ENCODE measurements at regions not wholly inside any gene's neighbourhood (a gene's known extent, or its start where the extent isn't known, plus 50 kb on each side); places are given as distances from the start of the nearest gene placed in this dataset.
"Not testable (repeated sequence)": the region's sequence is repeated elsewhere in the genome, so short reads cannot be mapped to it uniquely, and the experiment has no call there.

DNA sequence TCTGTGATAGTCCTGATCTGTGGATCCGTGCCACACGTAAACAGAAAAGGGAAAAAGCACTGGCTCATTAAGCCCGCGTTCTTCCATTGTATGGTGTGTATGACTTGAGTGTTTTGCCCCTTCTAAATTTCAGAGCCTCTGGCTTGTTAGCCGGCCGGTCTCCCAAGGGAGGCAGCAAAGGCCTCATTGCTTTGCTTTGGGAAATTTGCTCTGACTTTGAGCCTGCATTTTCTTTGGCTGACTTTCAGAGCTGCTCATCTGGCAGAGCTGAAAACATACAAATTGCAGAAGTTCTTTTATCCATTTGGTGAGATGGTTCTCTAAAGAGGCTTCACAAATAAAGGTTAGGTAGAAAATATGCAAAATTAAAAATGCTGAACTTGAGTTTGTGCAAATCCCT lies 123.0 kb downstream of the UTRN start:
- TF ChIP-seq, protein P1, sequence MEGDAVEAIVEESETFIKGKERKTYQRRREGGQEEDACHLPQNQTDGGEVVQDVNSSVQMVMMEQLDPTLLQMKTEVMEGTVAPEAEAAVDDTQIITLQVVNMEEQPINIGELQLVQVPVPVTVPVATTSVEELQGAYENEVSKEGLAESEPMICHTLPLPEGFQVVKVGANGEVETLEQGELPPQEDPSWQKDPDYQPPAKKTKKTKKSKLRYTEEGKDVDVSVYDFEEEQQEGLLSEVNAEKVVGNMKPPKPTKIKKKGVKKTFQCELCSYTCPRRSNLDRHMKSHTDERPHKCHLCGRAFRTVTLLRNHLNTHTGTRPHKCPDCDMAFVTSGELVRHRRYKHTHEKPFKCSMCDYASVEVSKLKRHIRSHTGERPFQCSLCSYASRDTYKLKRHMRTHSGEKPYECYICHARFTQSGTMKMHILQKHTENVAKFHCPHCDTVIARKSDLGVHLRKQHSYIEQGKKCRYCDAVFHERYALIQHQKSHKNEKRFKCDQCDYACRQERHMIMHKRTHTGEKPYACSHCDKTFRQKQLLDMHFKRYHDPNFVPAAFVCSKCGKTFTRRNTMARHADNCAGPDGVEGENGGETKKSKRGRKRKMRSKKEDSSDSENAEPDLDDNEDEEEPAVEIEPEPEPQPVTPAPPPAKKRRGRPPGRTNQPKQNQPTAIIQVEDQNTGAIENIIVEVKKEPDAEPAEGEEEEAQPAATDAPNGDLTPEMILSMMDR (IDR thresholded peaks at IDR 0.05; ENCODE audit: unreplicated experiment) = no peak

DNA sequence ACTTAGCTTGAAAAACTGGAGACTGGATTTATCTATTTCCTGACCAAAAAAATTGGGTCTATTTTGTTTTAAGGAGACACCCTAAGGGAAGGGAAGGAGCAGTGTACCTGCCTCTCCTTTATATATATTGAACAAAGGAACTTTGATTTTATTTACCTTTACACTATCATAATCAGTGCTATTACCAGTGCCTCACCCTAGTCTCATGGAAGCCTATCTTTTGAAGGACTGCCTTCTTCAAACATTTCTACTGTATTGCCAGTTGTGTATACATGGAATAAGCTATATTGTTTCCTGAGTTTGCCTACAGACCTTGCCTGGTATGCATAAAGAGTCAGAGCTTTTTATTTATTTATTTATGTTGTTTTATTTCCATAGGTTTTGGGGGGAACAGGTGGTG lies 124.9 kb downstream of the UTRN start:
- no peak overlapping the region for H3K27ac Mint-ChIP-seq
- no peak overlapping the region for H3K4me3 Mint-ChIP-seq
- no peak for DNase-seq (ENCODE audit: low spot score in 2 of 2, unreplicated experiment in 2 of 2)
- TF ChIP-seq, protein P1 (IDR thresholded peaks at IDR 0.05; ENCODE audit: unreplicated experiment) = no peak
- H3K36me3 Mint-ChIP-seq = peaks cover 8% of the 10 kb centered on the region
- no peaks in the 10 kb centered on the region for H3K9me3 Mint-ChIP-seq
- peaks cover 23% of the 10 kb centered on the region for H3K4me1 Mint-ChIP-seq
- H3K27me3 Mint-ChIP-seq (ENCODE audit: low read depth) = no peaks in the 10 kb centered on the region

More for the DNA sequence above, 123.0 kb downstream of the UTRN start:
- Mint-ChIP-seq H3K36me3 (peaks cover 11% of the 10 kb centered on the region), H3K4me3 (no peak overlapping the region), H3K4me1 (peaks cover 41% of the 10 kb centered on the region), H3K9me3 (no peaks in the 10 kb centered on the region), H3K27me3 (ENCODE audit: low read depth) (no peaks in the 10 kb centered on the region), H3K27ac (peak overlapping the region; percentile 77)
- DNase-seq (ENCODE audit: low spot score in 2 of 2, unreplicated experiment in 2 of 2) = no peak

DNA sequence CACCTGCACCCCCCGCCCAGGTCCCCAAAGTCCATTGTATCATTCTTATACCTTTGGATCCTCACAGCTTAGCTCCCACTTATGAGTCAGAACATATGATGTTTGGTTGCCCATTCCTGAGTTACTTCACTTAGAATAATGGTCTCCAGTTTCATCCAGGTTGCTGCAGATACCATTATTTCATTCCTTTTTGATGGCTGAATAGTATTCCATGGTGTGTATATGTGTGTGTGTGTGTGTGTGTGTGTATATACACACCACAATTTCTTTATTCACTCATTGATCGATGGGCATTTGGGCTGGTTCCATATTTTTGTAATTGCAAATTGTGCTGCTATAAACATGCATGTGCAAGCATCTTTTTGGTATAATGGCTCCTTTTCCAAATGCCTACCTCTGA lies 125.4 kb downstream of the UTRN start:
- not testable (repeated sequence) for H3K9me3 Mint-ChIP-seq; H3K27ac Mint-ChIP-seq; H3K4me3 Mint-ChIP-seq; H3K27me3 Mint-ChIP-seq (ENCODE audit: low read depth); DNase-seq (ENCODE audit: low spot score in 2 of 2, unreplicated experiment in 2 of 2); H3K36me3 Mint-ChIP-seq
- peaks cover 18% of the 10 kb centered on the region for H3K4me1 Mint-ChIP-seq

DNA sequence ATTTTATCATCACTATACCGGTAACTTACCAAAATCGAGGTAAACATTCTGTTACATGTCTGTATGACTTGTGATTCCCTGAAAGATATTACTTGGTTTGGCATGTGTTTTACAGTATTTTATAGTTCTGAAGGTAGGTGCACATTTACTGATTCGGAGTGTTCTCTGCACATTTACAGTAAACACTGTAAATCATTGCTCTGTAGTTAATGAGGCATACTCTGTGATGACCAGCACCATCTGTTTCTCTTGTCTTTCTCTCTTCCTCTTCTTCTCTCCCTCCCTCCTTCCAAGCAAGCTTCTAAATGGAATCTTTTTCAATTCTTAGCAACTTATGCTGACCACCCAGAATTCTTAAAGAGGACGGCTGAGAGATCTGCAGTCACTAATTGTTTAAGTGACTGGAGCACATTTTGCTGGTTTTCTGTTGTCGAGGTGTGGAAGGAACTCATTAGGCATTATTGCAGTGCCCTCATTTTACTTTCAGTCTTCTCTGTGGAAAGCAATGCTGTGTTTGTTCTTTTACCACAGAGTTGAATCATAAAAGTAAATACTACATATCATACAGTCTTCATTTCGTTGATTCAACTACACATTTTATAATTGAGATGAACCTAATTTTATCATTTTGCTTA lies 126.5 kb downstream of the UTRN start:
- Mint-ChIP-seq H3K27ac (peak overlapping the region; percentile 36), H3K4me1 (peaks cover 16% of the 10 kb centered on the region), H3K27me3 (ENCODE audit: low read depth) (no peaks in the 10 kb centered on the region), H3K9me3 (no peaks in the 10 kb centered on the region), H3K4me3 (no peak overlapping the region), H3K36me3 (peaks cover 8% of the 10 kb centered on the region)
- TF ChIP-seq, protein P1 (IDR thresholded peaks at IDR 0.05; ENCODE audit: unreplicated experiment) = no peak
- DNase-seq (ENCODE audit: low spot score in 2 of 2, unreplicated experiment in 2 of 2) = no peak

DNA sequence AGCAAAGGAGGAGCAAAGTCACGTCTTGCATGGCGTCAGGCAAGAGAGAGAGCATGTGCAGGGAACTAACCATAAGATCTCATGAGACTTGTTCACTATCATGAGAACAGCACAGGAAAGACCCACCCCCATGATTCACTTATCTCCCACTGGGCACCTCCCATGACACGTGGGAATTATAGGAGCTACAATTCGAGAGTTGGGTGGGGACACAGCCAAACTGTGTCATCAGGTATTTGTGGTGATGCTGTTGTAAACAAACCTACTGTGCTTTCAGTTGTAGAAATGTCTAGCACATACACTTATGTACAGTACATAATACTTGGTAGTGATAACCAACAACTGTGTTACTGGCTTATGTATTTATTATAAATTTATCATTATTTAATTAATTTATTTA lies 128.3 kb downstream of the UTRN start:
- Mint-ChIP-seq H3K36me3 (peaks cover 8% of the 10 kb centered on the region), H3K4me3 (no peak overlapping the region), H3K9me3 (no peaks in the 10 kb centered on the region), H3K27ac (no peak overlapping the region), H3K27me3 (ENCODE audit: low read depth) (no peaks in the 10 kb centered on the region), H3K4me1 (peaks cover 6% of the 10 kb centered on the region)
- DNase-seq (ENCODE audit: low spot score in 2 of 2, unreplicated experiment in 2 of 2) = no peak
- TF ChIP-seq, protein P1 (IDR thresholded peaks at IDR 0.05; ENCODE audit: unreplicated experiment) = no peak

DNA sequence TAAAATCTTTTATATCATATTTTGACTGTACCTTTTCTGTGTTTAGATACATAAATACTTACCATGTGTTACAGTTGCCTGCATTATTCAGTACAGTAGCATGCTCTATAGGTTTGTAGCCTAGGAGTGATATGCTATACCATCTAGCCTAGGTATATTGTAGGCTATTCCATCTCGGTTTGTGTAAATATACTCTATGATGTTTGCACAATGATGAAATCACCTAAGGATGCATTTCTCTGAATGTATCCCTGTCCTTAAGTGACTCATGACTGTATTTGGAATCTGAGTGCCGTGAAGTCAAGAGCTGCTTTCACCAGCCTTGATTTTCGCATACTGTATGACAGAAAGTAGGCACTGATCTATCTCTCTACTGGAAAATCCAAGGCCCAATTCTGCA lies 129.9 kb downstream of the UTRN start:
- Mint-ChIP-seq H3K27ac (no peak overlapping the region), H3K36me3 (peaks cover 8% of the 10 kb centered on the region), H3K4me3 (no peak overlapping the region), H3K4me1 (peaks cover 13% of the 10 kb centered on the region), H3K9me3 (no peaks in the 10 kb centered on the region), H3K27me3 (ENCODE audit: low read depth) (no peaks in the 10 kb centered on the region)
- no peak for DNase-seq (ENCODE audit: low spot score in 2 of 2, unreplicated experiment in 2 of 2)
- TF ChIP-seq, protein P1 (IDR thresholded peaks at IDR 0.05; ENCODE audit: unreplicated experiment) = no peak
